ENCODE measurements at regions not wholly inside any gene's neighbourhood (a gene's known extent, or its start where the extent isn't known, plus 50 kb on each side); places are given as distances from the start of the nearest gene placed in this dataset.

DNA sequence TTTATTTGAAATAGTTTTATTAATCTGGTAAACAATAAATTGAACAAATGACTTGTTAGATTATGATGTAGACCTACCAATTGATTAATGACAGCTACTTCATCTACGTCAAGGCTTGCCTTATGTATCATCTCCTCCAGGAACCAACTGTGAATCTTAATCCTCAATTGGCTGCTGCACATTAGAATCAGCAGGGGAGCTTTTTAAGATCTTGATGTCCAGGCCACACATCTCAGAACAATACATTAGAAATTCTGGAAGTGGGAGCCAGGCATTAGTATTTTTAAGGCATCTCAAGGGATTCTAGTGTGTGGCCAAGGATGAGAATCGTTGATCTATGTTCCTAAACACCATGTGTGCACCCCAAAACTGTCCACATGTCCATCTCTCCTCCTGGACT, 52.0 kb upstream of the LYPLAL1 start:
- TF ChIP-seq CTCF (IDR thresholded peaks at IDR 0.05) (no peak), EP300 (IDR thresholded peaks at IDR 0.05) (no peak)

Data from upper lobe of left lung (tissue), 4 donors.